ENCODE measurements at regions not wholly inside any gene's neighbourhood (a gene's known extent, or its start where the extent isn't known, plus 50 kb on each side); places are given as distances from the start of the nearest gene placed in this dataset.

- Histone ChIP-seq H3K27me3 (ENCODE audit: insufficient read depth, low read depth) (no peaks in the 10 kb centered on the region), H2AFZ (ENCODE audit: low read depth) (no peak overlapping the region), H3K36me3 (ENCODE audit: insufficient read depth) (no peaks in the 10 kb centered on the region), H3K79me2 (ENCODE audit: insufficient read depth, low read depth) (no peaks in the 10 kb centered on the region), H3K9ac (no peak overlapping the region), H3K4me2 (no peak overlapping the region), H3K27ac (no peak overlapping the region), H3K4me3 (IDR thresholded peaks at IDR 0.05; ENCODE audit: insufficient read depth, low read depth, low read length) (no peak overlapping the region), H4K20me1 (ENCODE audit: insufficient read depth) (no peaks in the 10 kb centered on the region), H3K4me1 (ENCODE audit: low read depth, poor library complexity, severe bottlenecking) (peaks cover 12% of the 10 kb centered on the region)
- TF ChIP-seq, protein P1, sequence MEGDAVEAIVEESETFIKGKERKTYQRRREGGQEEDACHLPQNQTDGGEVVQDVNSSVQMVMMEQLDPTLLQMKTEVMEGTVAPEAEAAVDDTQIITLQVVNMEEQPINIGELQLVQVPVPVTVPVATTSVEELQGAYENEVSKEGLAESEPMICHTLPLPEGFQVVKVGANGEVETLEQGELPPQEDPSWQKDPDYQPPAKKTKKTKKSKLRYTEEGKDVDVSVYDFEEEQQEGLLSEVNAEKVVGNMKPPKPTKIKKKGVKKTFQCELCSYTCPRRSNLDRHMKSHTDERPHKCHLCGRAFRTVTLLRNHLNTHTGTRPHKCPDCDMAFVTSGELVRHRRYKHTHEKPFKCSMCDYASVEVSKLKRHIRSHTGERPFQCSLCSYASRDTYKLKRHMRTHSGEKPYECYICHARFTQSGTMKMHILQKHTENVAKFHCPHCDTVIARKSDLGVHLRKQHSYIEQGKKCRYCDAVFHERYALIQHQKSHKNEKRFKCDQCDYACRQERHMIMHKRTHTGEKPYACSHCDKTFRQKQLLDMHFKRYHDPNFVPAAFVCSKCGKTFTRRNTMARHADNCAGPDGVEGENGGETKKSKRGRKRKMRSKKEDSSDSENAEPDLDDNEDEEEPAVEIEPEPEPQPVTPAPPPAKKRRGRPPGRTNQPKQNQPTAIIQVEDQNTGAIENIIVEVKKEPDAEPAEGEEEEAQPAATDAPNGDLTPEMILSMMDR (conservative IDR thresholded peaks at IDR 0.05; ENCODE audit: low read depth, low read length) = no peak
Measured at GRCh38 chr7:50155755-50156154, 62.7 kb upstream of the ZPBP start.

GRCh38 chr7:50153995-50154394, 60.9 kb upstream of the ZPBP start:
- H3K79me2 ChIP-seq (ENCODE audit: insufficient read depth, low read depth) = no peaks in the 10 kb centered on the region
- no peaks in the 10 kb centered on the region for H3K27me3 ChIP-seq (ENCODE audit: insufficient read depth, low read depth)
- no peak overlapping the region for H3K9ac ChIP-seq
- no peaks in the 10 kb centered on the region for H3K36me3 ChIP-seq (ENCODE audit: insufficient read depth)
- H2AFZ ChIP-seq (ENCODE audit: low read depth) = no peak overlapping the region
- H3K4me1 ChIP-seq (ENCODE audit: low read depth, poor library complexity, severe bottlenecking) = peaks cover 12% of the 10 kb centered on the region
- H3K4me2 ChIP-seq = no peak overlapping the region
- H3K4me3 ChIP-seq (IDR thresholded peaks at IDR 0.05; ENCODE audit: insufficient read depth, low read depth, low read length) = no peak overlapping the region
- TF ChIP-seq, protein P1 (conservative IDR thresholded peaks at IDR 0.05; ENCODE audit: low read depth, low read length) = no peak
- no peaks in the 10 kb centered on the region for H4K20me1 ChIP-seq (ENCODE audit: insufficient read depth)
- no peak overlapping the region for H3K27ac ChIP-seq

DNA sequence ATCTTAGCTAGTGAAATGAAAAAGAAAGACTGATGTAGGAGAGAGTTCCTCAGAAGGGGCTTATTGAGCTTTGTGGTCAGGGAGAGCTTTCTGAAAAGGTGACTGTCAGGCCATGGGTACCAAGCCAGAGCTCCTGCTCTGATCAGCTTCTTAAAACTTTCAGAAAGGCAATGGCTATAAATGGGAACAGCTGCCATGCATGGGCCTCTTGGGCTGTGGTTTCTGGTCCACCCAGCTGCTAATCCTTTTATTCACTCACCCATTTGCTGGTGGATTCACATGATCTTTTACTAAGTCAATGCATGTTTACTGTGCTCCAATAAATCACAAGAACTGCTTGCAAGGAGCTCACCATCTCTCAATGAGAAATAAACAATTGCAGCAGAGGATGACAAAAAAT, 60.1 kb upstream of the ZPBP start:
- no peaks in the 10 kb centered on the region for H3K79me2 ChIP-seq (ENCODE audit: insufficient read depth, low read depth)
- no peaks in the 10 kb centered on the region for H3K36me3 ChIP-seq (ENCODE audit: insufficient read depth)
- peak overlapping the region; percentile 11; the same call in 1 of the 2 replicates for H3K4me2 ChIP-seq
- no peaks in the 10 kb centered on the region for H4K20me1 ChIP-seq (ENCODE audit: insufficient read depth)
- H3K27me3 ChIP-seq (ENCODE audit: insufficient read depth, low read depth) = no peaks in the 10 kb centered on the region
- peaks cover 19% of the 10 kb centered on the region for H3K4me1 ChIP-seq (ENCODE audit: low read depth, poor library complexity, severe bottlenecking)
- no peak overlapping the region for H3K4me3 ChIP-seq (IDR thresholded peaks at IDR 0.05; ENCODE audit: insufficient read depth, low read depth, low read length)
- H3K9ac ChIP-seq = no peak overlapping the region
- H3K27ac ChIP-seq = no peak overlapping the region
- TF ChIP-seq, protein P1 (conservative IDR thresholded peaks at IDR 0.05; ENCODE audit: low read depth, low read length) = no peak
- no peak overlapping the region for H2AFZ ChIP-seq (ENCODE audit: low read depth)

DNA sequence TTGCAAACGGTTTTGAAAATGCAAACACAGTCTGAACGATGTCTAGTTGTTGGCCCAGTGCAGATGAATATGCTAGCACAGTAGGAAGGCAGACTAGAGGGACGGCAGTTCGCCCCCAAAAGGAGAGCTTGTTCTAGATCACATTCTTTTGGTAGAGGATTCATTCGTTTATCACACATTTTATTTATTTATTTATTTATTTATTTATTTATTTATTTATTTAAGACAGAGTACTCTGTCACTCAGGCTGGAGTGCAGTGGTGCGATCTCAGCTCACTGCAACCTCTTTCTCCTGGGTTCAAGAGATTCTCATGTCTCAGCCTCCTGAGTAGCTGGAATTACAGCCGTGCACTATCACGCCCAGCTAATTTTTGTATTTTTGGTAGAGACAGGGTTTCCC, 59.4 kb upstream of the ZPBP start:
- no peaks in the 10 kb centered on the region for H4K20me1 ChIP-seq (ENCODE audit: insufficient read depth)
- no peak overlapping the region for H3K4me2 ChIP-seq
- H3K9ac ChIP-seq = no peak overlapping the region
- H3K36me3 ChIP-seq (ENCODE audit: insufficient read depth) = no peaks in the 10 kb centered on the region
- H3K4me1 ChIP-seq (ENCODE audit: low read depth, poor library complexity, severe bottlenecking) = peaks cover 26% of the 10 kb centered on the region
- TF ChIP-seq, protein P1 (conservative IDR thresholded peaks at IDR 0.05; ENCODE audit: low read depth, low read length) = no peak
- H3K27ac ChIP-seq = no peak overlapping the region
- no peak overlapping the region for H2AFZ ChIP-seq (ENCODE audit: low read depth)
- H3K4me3 ChIP-seq (IDR thresholded peaks at IDR 0.05; ENCODE audit: insufficient read depth, low read depth, low read length) = no peak overlapping the region
- H3K27me3 ChIP-seq (ENCODE audit: insufficient read depth, low read depth) = no peaks in the 10 kb centered on the region
- no peaks in the 10 kb centered on the region for H3K79me2 ChIP-seq (ENCODE audit: insufficient read depth, low read depth)
